B cell (primary cell): ENCODE measurements at regions not wholly inside any gene's neighbourhood (a gene's known extent, or its start where the extent isn't known, plus 50 kb on each side); places are given as distances from the start of the nearest gene placed in this dataset.

Experiments
- EZH2 ChIP-seq: IDR thresholded peaks from 2 replicates; pipeline ENCODE4 v1.6.1; 2012; ENCODE audit warnings: borderline replicate concordance, low read depth, mild to moderate bottlenecking, moderate library complexity, low read length; ENCODE audit not compliant: insufficient read depth, poor library complexity, severe bottlenecking
- TF ChIP-seq, protein P1 (sequence below): fragments of 200-600 bp; IDR thresholded peaks from one replicate; pipeline ENCODE4 v1.8.0; 2022; ENCODE audit warnings: antibody characterized with exemption, mild to moderate bottlenecking

DNA sequence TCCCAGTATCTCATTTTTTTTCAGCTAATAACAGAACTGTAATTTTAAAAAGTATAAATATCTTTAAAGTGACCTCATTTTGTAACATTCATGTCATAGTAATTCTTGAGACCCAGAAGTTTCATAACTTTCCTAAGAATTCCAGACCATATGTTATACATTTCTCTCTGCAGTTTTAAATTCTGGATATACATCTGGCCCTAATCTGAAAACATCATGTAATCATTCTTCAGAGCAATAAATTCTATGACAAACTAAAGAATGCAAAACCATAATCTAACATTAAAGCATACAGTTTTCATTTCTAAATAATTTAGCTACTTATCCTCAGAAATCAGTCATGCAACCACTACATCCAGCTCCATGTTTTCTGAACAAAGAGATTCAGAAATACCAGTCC is 198.3 kb upstream of the SLC35G4 start:
- TF ChIP-seq EZH2 = no peak
- TF ChIP-seq, protein P1, sequence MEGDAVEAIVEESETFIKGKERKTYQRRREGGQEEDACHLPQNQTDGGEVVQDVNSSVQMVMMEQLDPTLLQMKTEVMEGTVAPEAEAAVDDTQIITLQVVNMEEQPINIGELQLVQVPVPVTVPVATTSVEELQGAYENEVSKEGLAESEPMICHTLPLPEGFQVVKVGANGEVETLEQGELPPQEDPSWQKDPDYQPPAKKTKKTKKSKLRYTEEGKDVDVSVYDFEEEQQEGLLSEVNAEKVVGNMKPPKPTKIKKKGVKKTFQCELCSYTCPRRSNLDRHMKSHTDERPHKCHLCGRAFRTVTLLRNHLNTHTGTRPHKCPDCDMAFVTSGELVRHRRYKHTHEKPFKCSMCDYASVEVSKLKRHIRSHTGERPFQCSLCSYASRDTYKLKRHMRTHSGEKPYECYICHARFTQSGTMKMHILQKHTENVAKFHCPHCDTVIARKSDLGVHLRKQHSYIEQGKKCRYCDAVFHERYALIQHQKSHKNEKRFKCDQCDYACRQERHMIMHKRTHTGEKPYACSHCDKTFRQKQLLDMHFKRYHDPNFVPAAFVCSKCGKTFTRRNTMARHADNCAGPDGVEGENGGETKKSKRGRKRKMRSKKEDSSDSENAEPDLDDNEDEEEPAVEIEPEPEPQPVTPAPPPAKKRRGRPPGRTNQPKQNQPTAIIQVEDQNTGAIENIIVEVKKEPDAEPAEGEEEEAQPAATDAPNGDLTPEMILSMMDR = no peak
